NCI-H774 (cell line): ENCODE measurements at regions not wholly inside any gene's neighbourhood (a gene's known extent, or its start where the extent isn't known, plus 50 kb on each side); places are given as distances from the start of the nearest gene placed in this dataset.

Experiments
- DNase-seq: peaks from one replicate; lab custom pipeline; 2025; lab: John Stamatoyannopoulos, UW

DNA sequence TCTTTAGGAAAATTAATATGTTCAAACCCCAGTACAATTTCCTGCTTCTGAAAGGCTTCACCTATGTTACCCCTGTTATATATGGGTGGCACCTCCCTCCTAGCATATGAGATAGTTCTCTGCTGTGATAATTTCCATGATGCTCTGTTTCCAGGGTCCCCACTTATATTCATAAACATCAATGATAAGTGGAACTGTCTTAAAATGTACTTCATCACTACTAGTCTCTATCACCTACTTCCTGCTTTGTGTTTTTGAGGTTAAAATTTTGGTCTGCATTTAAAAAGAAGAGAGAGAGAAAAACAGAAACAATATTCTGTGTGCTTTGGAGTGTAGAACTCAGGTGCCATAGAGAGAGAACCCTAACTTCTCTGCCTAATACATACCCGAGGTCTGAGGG is 234.7 kb downstream of the HTR1A start:
- no peak for DNase-seq

DNA sequence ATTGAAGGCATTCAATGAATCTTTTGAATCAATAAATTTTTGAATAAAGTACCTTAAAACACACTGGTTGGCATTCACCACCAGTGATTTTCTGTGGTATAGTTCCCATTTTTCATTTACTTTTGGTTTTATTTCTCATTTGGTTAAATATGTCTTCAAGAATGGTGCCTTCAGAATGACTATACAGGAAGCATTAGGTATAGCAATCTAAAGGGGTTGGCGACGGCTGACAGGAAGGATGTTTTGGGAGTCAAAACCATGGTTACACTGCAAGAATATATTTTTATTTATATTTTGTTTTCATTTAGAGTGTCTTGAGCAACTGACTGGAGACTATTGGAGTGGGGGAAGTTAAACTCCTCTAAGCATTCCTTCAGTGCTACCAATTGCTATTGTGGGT is 235.7 kb downstream of the HTR1A start:
- no peak for DNase-seq

DNA sequence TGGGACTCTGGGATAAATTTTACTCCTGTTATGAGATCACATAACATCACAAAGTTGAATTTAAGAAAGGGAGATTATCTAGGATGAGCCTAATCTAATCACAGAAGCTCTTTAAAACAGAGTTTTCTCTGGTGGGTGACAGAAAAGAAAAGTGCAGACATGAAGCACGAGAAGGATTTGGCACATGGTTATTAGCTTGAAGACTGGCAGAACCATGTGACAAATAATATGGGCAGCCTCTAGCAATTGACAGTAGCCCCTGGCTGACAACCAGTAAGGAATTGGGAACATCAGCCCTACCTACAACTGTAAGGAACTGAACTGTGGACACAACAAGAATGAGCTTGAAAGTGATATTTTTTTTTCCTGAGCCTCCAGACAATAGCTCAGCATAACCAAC is 243.1 kb downstream of the HTR1A start:
- no peak for DNase-seq

DNA sequence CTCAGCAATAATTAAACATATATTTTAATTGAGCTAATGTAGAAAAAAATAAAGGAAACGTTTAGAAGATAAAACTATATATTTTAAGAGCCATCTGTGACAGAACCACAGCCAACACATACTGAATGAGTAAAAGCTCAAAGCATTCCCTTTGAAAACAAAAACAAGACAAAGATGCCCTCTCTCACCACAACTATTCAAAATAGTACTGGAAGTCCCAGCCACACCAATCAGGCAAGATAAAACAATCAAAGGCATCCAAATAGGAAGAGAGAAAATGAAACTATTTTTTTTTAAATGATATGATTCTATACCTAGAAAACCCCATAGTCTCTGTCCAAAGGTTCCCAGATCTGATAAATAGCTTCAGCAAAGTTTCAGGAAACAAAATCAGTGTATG is 262.0 kb downstream of the HTR1A start:
- no peak for DNase-seq

DNA sequence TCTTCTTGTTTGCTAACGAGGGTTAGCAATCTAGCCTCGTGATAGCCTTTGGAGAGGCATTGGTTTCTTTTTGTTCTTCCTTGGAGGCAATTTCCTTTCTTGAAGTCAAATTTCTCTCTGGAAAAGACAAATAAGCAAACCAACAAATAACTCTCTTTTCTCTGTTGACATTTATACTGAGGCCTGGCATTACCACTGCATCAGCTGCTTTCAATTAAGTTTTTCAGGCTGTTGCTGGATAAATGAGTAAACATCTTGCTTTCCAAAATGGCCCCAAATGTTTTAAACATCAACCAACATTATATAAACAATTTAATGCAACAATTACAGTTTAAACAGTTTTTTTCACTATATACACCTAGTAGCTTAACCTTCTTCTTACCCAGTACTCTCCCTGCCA is 264.4 kb downstream of the HTR1A start:
- no peak for DNase-seq

DNA sequence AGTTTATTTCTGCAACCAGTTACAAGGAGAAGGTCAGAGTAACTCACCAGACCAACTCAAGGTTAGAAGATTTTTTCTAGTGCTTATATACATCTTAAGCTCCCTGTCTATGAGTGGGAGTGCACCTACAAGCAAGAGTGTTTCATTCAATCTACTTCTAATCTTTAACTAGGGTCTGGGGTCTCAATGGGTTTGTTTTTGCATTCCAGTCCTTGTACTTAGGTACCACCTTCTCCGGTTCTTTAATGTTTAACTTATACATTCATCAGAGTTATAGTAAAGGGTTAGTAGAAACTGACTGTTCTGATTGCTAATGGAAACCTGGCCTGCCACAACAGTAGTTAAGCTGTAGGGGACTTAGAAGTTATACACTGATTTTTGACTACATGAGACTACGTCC is 271.7 kb downstream of the HTR1A start:
- DNase-seq: no peak

DNA sequence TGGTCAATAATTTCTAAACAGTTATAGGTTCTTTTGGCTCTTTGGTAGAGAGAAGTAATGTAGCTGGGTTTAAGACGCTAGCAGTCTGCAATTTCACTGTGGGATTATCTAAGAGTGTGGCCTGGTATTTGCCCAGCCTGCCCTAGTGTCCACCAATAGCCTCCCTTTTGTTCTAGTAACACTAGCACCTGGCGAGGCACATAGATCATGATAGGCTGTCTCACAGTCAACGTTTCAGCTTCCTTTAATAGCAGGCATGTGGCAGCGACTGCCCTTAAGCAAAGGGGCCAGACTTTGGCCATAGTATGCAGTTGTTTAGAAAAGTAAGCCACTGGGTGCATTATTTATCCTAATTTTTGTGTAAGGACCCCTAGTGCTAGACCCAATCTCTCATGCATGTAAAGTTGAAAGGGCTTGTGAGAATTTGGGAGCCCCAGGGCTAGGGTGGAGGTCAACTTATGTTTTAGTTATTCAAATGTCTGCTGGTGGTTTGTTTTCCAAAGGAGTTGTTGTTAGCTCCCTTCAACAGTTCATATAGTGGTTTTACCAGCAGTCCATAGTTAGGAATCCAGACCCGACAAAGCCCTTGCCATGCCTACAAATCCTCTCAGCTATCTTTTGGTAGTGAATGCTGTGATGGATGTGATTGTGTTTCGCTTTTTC is 274.3 kb downstream of the HTR1A start:
- DNase-seq: no peak

DNA sequence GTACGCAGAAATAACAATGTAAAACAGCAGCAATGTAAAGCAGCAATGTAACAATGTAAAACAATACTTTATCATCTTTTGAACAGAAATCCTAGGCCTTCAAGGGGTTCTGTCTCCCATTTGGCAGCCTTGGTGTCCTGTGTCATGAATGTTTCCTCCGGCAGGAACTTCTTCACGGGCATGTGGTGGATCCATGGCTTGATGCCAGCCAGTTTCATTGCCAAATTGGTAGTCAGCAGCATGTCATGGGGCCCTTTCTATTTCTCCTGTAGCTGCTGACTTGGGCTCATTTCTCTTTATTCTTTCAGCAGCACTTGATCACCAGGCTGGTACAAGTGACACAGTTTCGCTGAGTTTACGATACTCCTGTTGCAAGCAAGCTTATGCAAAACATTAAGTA is 275.3 kb downstream of the HTR1A start:
- DNase-seq: no peak

DNA sequence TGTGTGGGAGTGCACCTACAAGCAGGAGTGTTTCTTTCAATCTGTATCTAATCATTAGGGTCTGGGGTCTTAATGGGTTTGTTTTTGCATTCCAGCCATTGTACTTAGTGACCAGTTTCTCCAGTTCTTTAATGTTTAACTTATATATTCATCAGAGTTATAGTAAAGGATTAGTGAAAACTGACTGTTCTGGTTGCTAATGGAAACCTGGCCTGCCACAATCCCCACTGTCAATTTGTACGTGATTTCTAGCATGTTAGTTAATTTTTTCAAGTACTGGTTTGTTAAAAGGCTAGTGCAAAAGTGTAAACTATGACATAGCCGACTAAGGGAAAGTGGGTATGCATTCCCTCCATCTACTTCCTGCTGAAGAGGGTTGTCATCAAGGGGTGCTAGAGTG is 276.1 kb downstream of the HTR1A start:
- DNase-seq: no peak

DNA sequence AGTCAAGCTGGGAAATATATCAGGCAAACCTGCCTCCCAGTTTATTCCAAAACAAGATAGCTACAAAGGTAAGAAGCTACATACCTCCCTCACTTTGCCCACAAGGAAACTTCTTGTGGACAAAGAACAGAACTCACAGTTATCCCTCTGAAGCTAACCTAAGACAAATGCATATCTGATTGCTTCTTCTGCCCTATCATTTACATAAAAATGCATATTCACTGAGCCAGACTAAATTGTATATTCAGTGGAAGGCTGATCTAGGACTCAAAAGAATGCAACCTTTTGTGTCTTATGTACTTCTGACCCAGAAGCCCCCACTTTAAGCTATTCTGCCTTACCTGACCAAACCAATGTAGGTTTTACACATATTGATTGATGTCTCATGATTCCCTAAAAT is 276.8 kb downstream of the HTR1A start:
- DNase-seq: no peak

DNA sequence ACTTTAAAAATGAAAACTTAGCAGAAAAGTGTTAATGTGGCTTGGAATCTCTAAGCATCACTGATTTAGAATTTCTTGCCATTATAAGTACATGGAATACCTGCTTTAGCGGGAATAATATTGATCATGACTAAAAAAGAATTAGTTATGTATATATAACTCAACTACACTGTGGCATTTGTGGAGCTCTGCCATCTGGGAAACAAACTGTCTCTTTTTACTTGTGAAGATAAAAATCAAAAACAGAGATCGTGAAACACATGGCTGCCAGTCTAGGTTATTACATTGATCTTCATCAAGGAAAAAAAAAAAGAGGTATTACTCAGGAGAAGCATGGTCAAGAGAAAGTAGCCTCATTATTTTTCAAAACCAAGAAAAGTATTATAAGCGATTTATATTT is 287.4 kb downstream of the HTR1A start:
- DNase-seq: no peak

DNA sequence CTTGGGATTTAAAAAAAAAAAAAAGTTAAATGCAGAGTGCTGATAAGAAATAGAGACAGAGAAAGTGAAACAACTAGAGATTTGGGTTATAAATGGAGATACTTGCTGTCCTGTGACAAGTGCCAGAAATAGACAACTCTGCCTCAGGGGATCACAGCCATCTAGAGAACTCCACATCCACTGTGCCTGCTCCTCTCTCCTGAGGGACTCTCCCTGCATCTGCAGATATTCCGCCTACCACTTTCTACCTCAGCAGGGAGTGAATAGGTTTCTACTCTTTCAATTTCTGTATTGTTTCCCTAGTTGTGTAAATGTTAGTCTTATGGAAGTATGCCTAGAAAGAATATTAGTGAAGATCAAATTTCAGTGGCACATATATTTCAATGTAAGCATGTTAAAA is 307.2 kb downstream of the HTR1A start:
- no peak for DNase-seq

DNA sequence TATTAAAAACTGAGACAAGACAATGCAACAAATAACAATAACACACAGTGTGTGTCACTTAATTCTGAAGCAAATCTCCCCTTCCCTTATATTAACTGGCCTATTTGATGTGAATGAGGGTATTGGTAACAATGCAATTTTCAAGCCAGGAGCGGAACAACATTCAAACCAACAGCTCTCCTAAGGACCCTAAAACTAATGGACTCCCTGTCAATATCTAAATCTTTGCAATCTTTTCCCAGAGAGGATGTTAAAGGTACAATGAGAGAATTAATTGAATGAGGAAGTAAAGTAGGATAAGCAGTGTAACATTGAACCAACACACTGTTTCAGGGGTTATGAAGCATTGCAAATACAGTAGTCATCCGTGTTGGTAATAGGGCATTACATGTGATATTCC is 311.7 kb downstream of the HTR1A start:
- DNase-seq: no peak

DNA sequence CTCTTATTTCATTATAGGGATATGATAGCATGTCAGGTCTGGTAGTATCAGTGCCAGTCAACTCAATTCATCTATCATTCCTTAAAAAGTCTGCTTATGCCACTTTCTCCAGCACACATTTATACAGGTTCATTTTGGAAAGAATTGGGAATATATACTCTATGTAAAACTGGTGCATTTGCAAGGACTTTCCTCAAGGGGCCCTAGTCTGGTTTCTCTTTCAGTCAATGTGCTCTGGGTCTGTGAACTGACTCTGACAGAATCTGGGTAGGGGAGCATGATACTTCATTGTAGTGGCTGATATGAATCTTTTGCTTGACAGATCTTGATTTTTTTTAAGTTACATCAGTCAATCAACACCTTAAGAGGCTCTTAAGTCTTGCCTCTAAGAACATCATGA is 313.9 kb downstream of the HTR1A start:
- no peak for DNase-seq

DNA sequence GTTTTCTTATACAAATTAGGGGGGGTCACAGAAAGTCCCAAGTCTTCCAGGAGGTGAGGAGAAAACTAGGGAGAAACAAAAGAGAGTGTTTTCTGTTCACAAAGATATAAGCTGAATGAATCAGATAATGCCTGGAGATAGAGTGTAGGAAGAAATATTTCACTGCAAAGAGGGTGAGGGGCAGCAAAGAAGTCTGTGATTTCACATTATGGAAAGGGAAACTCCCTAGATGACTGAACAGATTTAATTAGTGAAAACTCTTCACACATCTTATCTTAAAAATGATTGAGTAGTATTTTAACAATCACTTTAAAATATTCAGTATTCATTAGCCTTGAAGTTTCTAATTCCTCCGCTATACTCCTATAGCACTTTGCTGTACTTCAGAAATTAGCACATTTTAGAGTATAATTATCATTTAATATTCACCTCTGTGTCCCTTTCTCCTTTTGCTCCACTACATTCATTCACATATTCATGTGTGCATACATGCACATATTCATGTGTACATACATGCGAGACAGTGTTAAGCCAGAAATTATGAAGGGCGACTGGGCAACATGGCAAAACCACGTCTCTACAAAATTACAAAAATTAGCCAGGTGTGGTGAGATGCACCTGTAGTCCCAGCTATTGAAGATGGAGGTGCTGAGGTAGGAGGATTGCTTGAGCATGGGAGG is 332.2 kb downstream of the HTR1A start:
- no peak for DNase-seq

DNA sequence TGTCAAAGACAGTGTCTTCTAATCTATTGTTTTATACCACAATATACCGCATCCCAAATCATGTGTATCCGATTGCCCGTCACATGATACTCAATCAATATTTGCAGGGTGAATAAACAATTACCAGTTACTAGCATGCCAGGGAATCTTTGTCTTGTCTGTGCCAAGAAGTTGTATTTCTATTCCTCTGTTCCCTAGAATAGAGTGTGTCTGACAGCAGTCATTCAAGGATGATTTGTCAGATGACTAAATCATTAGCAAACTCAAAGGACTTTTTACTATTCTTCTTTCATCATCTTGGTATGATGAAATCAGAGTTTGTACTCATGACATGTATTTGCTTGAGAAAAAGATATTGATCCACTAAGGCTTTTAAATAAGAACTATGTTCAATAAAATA is 348.8 kb downstream of the HTR1A start:
- DNase-seq: no peak

DNA sequence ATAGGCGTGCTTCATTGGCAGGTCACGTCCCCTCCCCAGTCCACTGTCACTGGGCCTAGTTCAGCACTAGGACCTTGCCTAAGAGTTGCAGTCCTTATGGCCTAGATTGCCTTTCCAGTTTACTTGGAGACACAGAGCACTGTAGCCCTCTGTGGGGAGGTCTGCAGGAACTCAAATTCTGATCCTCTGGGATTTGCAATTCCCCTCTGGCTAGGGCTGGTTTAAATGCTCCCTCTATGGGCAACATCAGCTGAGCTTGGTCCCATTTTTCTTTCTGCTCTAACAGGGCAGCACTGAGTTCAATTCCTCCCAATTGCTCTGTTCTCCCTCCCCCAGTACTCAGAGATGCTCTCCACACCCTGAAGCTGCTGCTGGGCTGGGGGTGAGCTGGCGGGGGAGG is 358.2 kb downstream of the HTR1A start:
- no peak for DNase-seq

DNA sequence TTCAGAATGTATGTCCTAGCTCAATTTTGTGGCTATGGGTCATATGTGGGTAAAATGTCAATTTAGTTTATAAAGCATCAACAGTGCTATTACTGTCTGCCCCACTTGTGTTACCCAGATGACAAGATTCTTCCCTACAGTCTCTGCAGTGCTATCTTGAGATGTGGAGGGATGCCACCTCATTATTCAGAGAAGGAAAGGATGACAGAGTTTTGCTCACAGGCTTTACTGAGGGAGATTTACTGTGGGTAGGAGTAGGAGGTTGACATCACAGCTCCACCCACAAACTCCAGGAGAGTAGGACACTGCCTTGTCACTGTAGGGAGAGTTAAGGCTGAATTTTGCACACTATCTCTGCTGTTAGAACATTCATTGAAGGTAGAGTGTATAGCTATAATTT is 359.3 kb downstream of the HTR1A start:
- DNase-seq: no peak

DNA sequence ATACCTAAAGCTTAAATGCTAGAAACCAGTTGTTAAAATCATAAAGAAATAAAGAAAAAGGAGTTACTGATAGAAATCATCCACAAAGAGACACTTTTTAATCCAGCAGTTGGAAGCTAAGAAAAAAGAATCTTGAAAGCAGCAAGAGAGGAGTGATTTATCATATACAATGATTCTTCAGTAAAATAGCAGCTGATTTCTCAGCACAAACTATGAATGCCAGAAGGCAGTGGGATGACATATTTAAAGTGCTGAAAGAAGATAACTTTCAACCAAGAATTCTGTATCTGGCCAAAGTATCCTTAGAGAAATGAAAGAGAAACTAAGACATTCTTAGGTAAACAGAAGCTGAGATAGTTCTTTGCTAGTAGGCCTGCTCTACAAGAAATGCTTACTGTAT is 366.0 kb downstream of the HTR1A start:
- DNase-seq: no peak

DNA sequence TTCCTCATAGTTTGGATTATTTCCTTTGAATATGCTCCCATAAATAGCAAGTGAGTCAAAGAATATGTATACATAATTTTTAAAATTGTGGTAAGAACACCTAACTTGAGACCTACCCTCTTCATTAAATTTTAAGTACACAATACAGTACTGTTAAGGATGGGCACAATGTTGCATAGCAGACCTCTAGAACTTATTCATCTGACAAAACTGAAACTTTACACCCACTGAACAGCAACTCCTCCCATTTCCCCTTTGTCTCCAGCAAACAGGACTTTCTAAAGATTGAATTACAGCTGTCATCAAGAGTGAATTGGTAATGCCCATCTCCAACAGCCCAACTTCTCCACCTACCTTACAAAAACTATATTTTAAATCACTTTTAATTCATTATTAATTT is 388.9 kb downstream of the HTR1A start:
- DNase-seq: no peak

DNA sequence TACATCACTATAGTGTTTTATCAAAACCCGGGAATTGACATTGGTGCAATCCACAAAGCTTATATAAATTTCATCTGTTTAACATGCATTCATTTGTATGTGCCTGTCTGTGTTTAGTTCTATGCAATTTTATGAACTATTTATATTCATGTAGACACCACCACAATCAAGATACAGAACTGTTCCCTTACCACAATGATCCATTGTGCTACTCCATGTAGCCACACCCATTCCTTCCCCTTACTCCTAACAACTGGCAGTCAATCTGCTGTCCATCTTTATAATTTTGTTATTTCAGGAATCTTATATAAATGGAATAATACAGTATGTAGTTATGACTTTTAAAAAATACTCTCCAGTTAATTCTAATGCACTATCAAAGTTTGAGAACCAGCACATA is 389.5 kb downstream of the HTR1A start:
- no peak for DNase-seq

DNA sequence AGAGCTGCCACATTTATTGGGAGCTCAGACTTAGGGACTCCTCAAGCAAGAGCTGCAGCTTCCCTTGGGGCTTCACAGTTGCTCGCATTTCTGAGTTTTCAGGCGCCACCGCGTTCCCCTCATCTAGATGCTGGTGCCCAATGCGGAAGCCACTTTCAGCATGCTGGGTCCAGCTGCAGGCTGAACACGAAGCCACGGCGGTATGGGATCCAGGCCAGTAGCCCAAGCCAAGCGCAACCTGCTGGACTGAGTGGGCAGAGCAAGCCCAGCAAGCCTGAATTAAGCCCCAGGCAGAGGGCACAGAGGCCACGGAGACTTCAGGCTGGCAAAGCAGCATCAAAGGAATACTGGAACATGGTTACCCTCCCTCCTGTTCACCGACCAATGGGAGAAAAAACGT is 391.5 kb downstream of the HTR1A start:
- no peak for DNase-seq

DNA sequence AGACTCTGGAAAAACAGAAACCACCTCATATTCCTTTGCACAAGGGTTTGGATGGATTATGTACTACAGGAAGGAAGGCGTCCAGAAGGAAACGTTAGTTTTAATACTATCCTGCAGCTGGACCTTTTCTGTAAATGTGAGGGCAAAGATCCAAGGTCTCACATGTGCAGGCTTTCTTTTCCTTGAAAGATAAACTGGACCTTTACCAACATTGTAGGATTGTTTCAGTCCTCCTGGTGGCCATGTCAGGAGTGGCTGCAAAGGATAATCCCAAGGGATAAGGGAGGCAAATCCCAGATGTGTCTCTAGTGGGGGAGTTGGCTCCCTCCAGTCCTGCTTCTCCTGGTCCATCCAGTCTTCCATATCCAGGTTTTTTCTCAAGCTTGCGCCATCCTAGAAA is 397.5 kb downstream of the HTR1A start:
- no peak for DNase-seq
